KMS-11 (cell line): ENCODE measurements at regions not wholly inside any gene's neighbourhood (a gene's known extent, or its start where the extent isn't known, plus 50 kb on each side); places are given as distances from the start of the nearest gene placed in this dataset.

Source experiments
- H2AFZ ChIP-seq: fragments of 200-600 bp; sonication (generic); 2 replicates; pipeline ENCODE4 v1.6.1; 2016; ENCODE audit warnings: antibody characterized with exemption, mixed run types, low read depth
- H3K27ac ChIP-seq: fragments of 200-600 bp; sonication (generic); 2 replicates; pipeline ENCODE4 v1.6.1; 2016; ENCODE audit warnings: mild to moderate bottlenecking, mixed run types
- H3K27me3 ChIP-seq: fragments of 200-600 bp; sonication (generic); 2 replicates; pipeline ENCODE4 v1.6.1; 2017; ENCODE audit warnings: mild to moderate bottlenecking, low read depth, mixed run types, moderate library complexity; ENCODE audit not compliant: insufficient read depth
- H3K36me3 ChIP-seq: fragments of 200-600 bp; sonication (generic); 2 replicates; pipeline ENCODE4 v1.6.1; 2017; ENCODE audit warnings: mild to moderate bottlenecking, mixed run types; ENCODE audit not compliant: insufficient read depth
- H3K4me1 ChIP-seq: fragments of 200-600 bp; sonication (generic); 2 replicates; pipeline ENCODE4 v1.6.1; 2016; ENCODE audit warnings: mild to moderate bottlenecking, low read depth, mixed run types; ENCODE audit not compliant: poor library complexity, severe bottlenecking
- H3K4me2 ChIP-seq: fragments of 200-600 bp; sonication (generic); 2 replicates; pipeline ENCODE4 v1.7.0; 2016; ENCODE audit warnings: mild to moderate bottlenecking, mixed run types
- H3K4me3 ChIP-seq: fragments of 200-600 bp; sonication (generic); IDR thresholded peaks from 2 replicates; pipeline ENCODE4 v1.6.1; 2017; ENCODE audit warnings: low read depth, low read length, mixed read lengths; ENCODE audit not compliant: insufficient read depth
- H3K79me2 ChIP-seq: fragments of 200-600 bp; sonication (generic); 2 replicates; pipeline ENCODE4 v1.6.1; 2016; ENCODE audit warnings: low read depth, mixed run types; ENCODE audit not compliant: insufficient read depth
- H3K9ac ChIP-seq: fragments of 200-600 bp; sonication (generic); 2 replicates; pipeline ENCODE4 v1.6.1; 2016; ENCODE audit warnings: mild to moderate bottlenecking, mixed run types
- H4K20me1 ChIP-seq: fragments of 200-600 bp; sonication (generic); 2 replicates; pipeline ENCODE4 v1.6.1; 2016; ENCODE audit warnings: mild to moderate bottlenecking, mixed run types; ENCODE audit not compliant: insufficient read depth
- CTCF ChIP-seq: fragments of 200-600 bp; sonication (generic); conservative IDR thresholded peaks from 2 replicates; pipeline ENCODE4 v1.6.1; 2017; ENCODE audit warnings: low read depth, mild to moderate bottlenecking, antibody characterized with exemption, low read length, moderate library complexity, mixed read lengths

DNA sequence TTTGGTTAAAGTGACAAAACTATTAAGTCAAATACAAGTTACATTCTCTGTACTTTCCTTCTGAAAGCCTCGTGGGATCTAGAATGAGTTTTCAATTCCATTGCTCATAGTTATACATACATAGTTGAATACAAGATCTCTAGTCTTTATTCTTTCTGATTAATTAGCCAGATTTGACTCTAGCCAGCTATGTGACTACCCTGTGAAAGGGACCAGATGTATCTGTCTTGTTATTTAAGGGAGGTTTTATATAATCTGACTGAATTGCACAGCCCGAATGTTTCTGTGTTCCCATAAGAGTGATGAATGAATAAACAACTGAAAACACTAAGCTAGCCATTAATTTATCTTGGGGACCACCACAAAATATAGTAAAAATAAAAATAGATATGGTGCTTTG lies 166.7 kb downstream of the TMEM167A start:
- Histone ChIP-seq H3K36me3 (no peaks in the 10 kb centered on the region), H4K20me1 (no peaks in the 10 kb centered on the region), H3K4me3 (no peak overlapping the region), H3K9ac (no peak overlapping the region), H3K79me2 (no peaks in the 10 kb centered on the region), H3K4me1 (no peaks in the 10 kb centered on the region), H2AFZ (no peak overlapping the region), H3K27ac (no peak overlapping the region), H3K27me3 (no peaks in the 10 kb centered on the region), H3K4me2 (no peak overlapping the region)
- no peak for TF ChIP-seq CTCF

- H3K9ac ChIP-seq, result no peak overlapping the region
- H3K4me2 ChIP-seq, result no peak overlapping the region
- no peaks in the 10 kb centered on the region for H3K79me2 ChIP-seq
- no peak for TF ChIP-seq CTCF
- H4K20me1 ChIP-seq, result no peaks in the 10 kb centered on the region
- H3K4me3 ChIP-seq, result no peak overlapping the region
- no peaks in the 10 kb centered on the region for H3K27me3 ChIP-seq
- no peaks in the 10 kb centered on the region for H3K36me3 ChIP-seq
- H3K4me1 ChIP-seq, result no peaks in the 10 kb centered on the region
- H3K27ac ChIP-seq, result no peak overlapping the region
- no peak overlapping the region for H2AFZ ChIP-seq
These were observed 167.4 kb downstream of the TMEM167A start for GRCh38 chr5:82909771-82910170.

DNA sequence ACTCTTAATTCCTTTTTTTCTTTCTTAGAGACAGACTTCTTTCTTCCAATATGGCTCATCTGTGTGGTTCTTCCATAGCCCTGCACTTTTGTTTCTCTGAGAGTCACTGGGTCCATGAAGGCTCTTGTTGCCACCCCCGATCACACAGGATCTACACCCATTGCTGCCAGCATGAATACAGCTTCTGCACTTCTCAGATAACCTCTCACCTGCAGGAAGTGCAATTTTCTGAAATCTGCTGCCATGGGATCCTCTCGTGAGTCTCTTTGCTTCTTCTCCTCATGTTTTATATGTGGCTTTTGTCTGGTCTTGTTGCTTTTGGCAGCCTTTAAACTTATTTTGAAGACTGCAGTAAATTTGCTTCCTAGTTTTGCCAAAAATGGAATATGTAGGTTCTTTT lies 171.2 kb downstream of the TMEM167A start:
- no peak overlapping the region for H3K4me2 ChIP-seq
- no peak overlapping the region for H2AFZ ChIP-seq
- H4K20me1 ChIP-seq, result no peaks in the 10 kb centered on the region
- H3K4me1 ChIP-seq, result no peaks in the 10 kb centered on the region
- no peak for TF ChIP-seq CTCF
- H3K36me3 ChIP-seq, result no peaks in the 10 kb centered on the region
- H3K79me2 ChIP-seq, result no peaks in the 10 kb centered on the region
- H3K27ac ChIP-seq, result no peak overlapping the region
- no peak overlapping the region for H3K9ac ChIP-seq
- H3K27me3 ChIP-seq, result no peaks in the 10 kb centered on the region
- no peak overlapping the region for H3K4me3 ChIP-seq

GRCh38 chr5:82901281-82901888 lies 175.8 kb downstream of the TMEM167A start:
- H3K27ac ChIP-seq, result no peak overlapping the region
- no peaks in the 10 kb centered on the region for H3K79me2 ChIP-seq
- no peak overlapping the region for H3K4me3 ChIP-seq
- no peak for TF ChIP-seq CTCF
- no peak overlapping the region for H3K4me2 ChIP-seq
- H4K20me1 ChIP-seq, result no peaks in the 10 kb centered on the region
- H3K27me3 ChIP-seq, result no peaks in the 10 kb centered on the region
- no peak overlapping the region for H2AFZ ChIP-seq
- no peaks in the 10 kb centered on the region for H3K36me3 ChIP-seq
- no peaks in the 10 kb centered on the region for H3K4me1 ChIP-seq
- no peak overlapping the region for H3K9ac ChIP-seq
